ENCODE measurements at regions not wholly inside any gene's neighbourhood (a gene's known extent, or its start where the extent isn't known, plus 50 kb on each side); places are given as distances from the start of the nearest gene placed in this dataset.
A peak's percentile ranks its signal among the peaks of the same experiment; 100 is the strongest.

DNA sequence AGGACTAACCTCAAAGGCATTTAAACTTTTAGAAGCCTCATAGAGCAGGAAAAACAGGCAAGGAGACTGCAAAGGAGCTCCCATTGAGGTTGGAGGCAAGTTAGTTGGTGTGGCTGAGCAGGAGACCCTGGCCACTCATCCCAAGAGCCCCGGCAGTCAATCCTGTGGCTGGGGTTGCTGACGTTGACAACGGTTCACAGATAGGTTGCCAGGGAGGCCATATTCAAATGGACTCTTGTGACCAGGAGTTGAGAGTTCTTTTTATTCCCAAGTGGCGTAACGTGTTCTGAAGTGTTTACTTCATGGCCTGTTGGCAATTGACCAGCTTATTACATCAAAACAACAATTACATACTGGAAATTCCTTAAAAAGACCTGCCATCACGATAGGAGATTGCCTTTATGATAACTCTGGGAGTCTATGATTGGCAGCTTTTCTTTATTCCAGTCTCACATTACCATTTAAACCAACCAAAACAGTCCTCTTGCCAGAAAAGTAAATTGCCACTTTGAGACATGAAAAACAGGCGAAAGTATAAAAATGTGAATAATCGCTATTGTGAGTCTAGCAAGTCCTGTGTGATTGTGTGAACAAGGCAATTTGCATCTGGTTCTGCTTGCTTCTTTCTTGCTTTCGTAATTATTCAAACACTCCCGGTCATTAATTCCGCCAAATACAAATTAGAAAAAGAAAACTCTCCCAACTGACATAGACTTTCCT lies 394.9 kb downstream of the MED10 start:
- DNase-seq (no peak), ATAC-seq (no peak)
- Histone ChIP-seq H3K4me1 (ENCODE audit: control insufficient read depth, insufficient read depth, low read length) (peaks cover 3% of the 10 kb centered on the region), H3K4me3 (ENCODE audit: low read length) (no peak overlapping the region), H3K27me3 (ENCODE audit: control insufficient read depth, insufficient read depth) (no peaks in the 10 kb centered on the region), H3K9me3 (ENCODE audit: control insufficient read depth, low read length) (peaks cover 2% of the 10 kb centered on the region), H3K27ac (ENCODE audit: low read length) (no peak overlapping the region)
- 82% methylated on average over 11 of the region's 11 CpGs for WGBS
- intact Hi-C loops (cut with DNase I), result no loop called here

DNA sequence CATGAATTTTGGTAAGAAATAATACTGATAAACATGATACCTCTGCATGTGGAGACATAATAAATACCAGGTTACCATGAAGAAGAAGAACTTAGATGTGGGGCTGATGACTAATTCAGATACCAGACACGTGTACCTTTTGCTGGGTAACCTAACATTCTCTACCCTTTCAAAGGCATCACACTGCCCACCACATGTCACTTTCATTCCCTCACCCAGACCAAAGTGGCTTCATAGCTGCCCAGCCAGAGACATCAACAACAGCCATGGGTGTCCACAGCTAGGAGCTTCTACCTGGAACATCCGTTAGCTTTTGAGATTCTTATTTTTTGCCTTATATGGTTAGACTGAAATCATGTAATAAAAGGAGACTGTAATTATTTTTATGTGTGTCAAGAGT lies 396.8 kb downstream of the MED10 start:
- DNase-seq (no peak), ATAC-seq (no peak)
- no peak overlapping the region for H3K4me3 ChIP-seq (ENCODE audit: low read length)
- H3K27me3 ChIP-seq (ENCODE audit: control insufficient read depth, insufficient read depth), result no peaks in the 10 kb centered on the region
- 84% methylated on average over 2 of the region's 2 CpGs for WGBS
- intact Hi-C loops (cut with DNase I), result no loop called here
- H3K27ac ChIP-seq (ENCODE audit: low read length), result no peak overlapping the region
- H3K4me1 ChIP-seq (ENCODE audit: control insufficient read depth, insufficient read depth, low read length), result peaks cover 3% of the 10 kb centered on the region
- peaks cover 2% of the 10 kb centered on the region for H3K9me3 ChIP-seq (ENCODE audit: control insufficient read depth, low read length)

DNA sequence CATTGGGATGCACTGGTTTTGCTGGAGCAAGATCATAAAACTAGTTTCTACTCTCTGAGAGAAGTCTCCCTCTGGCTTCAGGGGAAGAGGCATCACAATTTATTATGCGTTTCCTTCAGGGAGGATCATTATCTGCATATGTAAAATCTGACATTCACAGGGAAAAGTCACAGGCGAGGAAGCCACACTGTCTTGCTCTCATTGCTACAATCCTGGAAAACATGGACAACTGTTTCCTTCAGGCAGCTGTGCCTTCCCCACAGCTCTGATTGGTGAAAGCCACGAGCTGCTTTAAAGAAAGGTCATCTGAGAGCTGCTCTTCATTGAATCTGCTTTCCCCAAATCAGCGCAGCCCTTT lies 397.8 kb downstream of the MED10 start:
- peaks cover 2% of the 10 kb centered on the region for H3K9me3 ChIP-seq (ENCODE audit: control insufficient read depth, low read length)
- DNase-seq (no peak), ATAC-seq (no peak)
- no peak overlapping the region for H3K27ac ChIP-seq (ENCODE audit: low read length)
- H3K4me3 ChIP-seq (ENCODE audit: low read length), result no peak overlapping the region
- peaks cover 3% of the 10 kb centered on the region for H3K4me1 ChIP-seq (ENCODE audit: control insufficient read depth, insufficient read depth, low read length)
- no peaks in the 10 kb centered on the region for H3K27me3 ChIP-seq (ENCODE audit: control insufficient read depth, insufficient read depth)
- intact Hi-C loops (cut with DNase I), result no loop called here
- 44% methylated on average over 4 of the region's 4 CpGs for WGBS

DNA sequence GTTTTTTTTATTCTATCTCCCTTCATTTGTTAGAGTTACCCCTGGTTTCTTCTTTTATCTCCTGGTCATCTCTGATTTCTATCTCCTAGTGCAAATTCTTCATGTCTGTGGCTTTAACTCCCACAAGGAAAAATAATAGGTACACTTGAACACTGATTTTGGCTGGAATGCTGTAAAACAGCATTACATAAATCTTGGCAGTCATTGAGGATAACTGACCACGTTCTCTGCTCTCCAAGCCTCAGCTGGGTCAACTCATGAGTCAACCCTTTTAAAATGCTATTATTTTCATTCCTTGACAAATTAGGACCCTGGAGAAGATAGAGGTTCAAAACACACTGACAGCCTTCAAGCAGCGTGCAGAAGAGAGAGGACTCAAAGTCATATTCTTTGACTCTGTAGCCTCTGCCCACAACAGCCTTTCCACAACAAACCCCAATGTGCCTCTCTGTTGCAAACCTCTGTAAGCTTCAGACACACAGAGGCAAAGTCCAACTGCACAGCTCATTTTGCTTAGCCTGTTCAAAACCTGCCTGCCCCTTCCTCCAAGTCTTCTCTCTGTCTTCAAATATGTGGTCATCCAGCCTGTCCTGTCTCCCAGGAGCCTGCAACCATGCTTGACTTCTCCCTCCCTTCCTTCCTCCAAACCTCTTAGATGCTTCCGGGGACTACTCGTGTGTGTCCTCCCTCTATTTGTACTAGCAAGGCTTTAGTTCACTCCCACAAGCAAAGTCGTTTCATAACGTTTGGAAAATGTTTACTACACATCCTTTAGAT lies 398.4 kb downstream of the MED10 start:
- no peak for DNase-seq
- 40% methylated on average over 6 of the region's 6 CpGs for WGBS
- intact Hi-C loops (cut with DNase I), result no loop called here
- Histone ChIP-seq H3K4me3 (ENCODE audit: low read length) (no peak overlapping the region), H3K9me3 (ENCODE audit: control insufficient read depth, low read length) (peaks cover 2% of the 10 kb centered on the region), H3K27ac (ENCODE audit: low read length) (no peak overlapping the region), H3K4me1 (ENCODE audit: control insufficient read depth, insufficient read depth, low read length) (peaks cover 3% of the 10 kb centered on the region), H3K27me3 (ENCODE audit: control insufficient read depth, insufficient read depth) (no peaks in the 10 kb centered on the region)
- ATAC-seq, result no peak

DNA sequence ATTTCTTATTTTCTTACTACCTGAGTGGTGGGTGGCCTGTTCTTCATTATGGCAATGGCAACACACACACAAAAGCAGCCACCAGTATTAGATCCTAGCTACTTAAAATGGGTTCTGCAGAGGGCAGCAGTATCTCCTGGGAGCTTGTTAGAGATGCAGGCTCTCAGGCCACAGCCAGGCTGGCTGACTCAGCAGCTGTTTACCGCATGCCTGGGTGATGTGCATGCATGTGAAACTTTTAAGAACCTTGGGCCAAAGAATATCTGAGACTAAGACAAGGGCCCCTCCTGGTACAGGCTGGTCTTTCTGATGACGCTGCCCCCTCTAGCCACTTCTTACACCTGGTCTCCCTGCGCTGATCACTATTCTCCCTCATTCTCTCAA lies 399.0 kb downstream of the MED10 start:
- Histone ChIP-seq H3K27ac (ENCODE audit: low read length) (no peak overlapping the region), H3K4me1 (ENCODE audit: control insufficient read depth, insufficient read depth, low read length) (peaks cover 3% of the 10 kb centered on the region), H3K27me3 (ENCODE audit: control insufficient read depth, insufficient read depth) (no peaks in the 10 kb centered on the region), H3K4me3 (ENCODE audit: low read length) (no peak overlapping the region), H3K9me3 (ENCODE audit: control insufficient read depth, low read length) (peaks cover 2% of the 10 kb centered on the region)
- DNase-seq (peak in 1 of 3 donors; percentile 35), ATAC-seq (peak in 1 of 2 donors; percentile 31)
- 66% methylated on average over 3 of the region's 3 CpGs for WGBS
- intact Hi-C loops (cut with DNase I), result no loop called here

DNA sequence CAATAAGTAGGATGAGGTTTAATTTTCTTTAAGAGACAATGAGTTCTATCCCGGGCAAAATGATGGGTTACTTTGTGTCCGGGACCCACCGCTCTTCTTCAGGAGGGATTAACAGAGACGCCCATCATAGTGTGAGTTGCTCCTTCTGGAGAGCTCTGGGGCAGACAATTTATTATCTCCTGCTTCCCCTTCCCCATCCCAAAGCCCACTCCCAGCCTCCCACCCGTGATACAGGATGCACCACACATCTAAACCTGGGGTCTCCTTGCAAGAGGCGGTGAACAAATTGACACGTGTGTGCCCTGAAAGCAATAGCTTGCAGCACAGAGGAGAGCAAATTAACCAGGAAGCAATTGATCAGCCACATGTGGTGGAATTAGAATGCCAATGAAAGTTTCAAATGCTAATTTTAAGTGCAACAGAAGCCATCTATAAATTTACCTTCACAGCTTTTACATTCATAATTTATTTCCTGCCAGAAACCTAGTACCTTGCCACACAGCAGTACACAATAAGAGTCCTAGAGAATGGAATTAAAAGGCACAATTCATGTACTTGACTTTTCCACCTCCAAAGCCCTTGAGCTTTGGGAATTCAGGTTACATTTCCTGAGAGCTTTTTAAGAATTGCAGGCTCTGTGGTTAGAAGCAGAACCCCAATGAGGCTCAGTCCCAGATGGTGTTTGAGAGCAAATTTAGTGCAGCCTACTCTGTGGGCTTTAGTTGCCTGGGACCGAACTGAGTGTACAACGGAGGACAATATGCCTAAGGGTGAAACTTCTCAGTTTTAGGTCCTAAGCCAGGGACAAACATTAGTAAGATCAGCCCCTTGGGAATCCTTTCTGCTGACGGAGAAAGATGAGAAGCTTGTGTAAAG lies 399.6 kb downstream of the MED10 start:
- no peaks in the 10 kb centered on the region for H3K27me3 ChIP-seq (ENCODE audit: control insufficient read depth, insufficient read depth)
- no peak overlapping the region for H3K27ac ChIP-seq (ENCODE audit: low read length)
- ATAC-seq (no peak), DNase-seq (no peak)
- intact Hi-C loops (cut with DNase I), result no loop called here
- peaks cover 2% of the 10 kb centered on the region for H3K9me3 ChIP-seq (ENCODE audit: control insufficient read depth, low read length)
- H3K4me1 ChIP-seq (ENCODE audit: control insufficient read depth, insufficient read depth, low read length), result peaks cover 3% of the 10 kb centered on the region
- H3K4me3 ChIP-seq (ENCODE audit: low read length), result no peak overlapping the region
- WGBS, result 70% methylated on average over 10 of the region's 10 CpGs

DNA sequence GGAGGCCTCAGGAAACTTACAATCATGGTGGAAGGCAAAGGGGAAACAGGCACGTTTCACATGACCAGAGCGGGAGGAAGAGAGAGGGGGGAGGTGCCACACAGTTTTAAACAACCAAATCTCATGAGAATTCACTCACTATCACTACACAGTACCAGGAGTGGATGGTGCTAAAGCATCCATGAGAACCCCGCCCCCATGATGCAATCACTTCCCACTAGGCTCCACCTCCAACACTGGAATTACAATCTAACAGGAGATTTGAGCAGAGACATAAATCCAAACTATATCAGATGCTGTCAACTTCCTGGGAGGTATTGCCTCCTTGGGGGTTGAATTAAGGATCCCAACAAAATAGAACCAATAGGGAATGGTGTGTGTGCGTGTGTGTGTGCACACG lies 407.1 kb downstream of the MED10 start:
- Histone ChIP-seq H3K9me3 (ENCODE audit: control insufficient read depth, low read length) (no peaks in the 10 kb centered on the region), H3K27me3 (ENCODE audit: control insufficient read depth, insufficient read depth) (no peaks in the 10 kb centered on the region), H3K27ac (ENCODE audit: low read length) (no peak overlapping the region), H3K4me3 (ENCODE audit: low read length) (no peak overlapping the region), H3K4me1 (ENCODE audit: control insufficient read depth, insufficient read depth, low read length) (no peaks in the 10 kb centered on the region)
- ATAC-seq, result no peak
- 77% methylated on average over 5 of the region's 5 CpGs for WGBS
- intact Hi-C loops (cut with DNase I), result no loop called here
- no peak for DNase-seq

DNA sequence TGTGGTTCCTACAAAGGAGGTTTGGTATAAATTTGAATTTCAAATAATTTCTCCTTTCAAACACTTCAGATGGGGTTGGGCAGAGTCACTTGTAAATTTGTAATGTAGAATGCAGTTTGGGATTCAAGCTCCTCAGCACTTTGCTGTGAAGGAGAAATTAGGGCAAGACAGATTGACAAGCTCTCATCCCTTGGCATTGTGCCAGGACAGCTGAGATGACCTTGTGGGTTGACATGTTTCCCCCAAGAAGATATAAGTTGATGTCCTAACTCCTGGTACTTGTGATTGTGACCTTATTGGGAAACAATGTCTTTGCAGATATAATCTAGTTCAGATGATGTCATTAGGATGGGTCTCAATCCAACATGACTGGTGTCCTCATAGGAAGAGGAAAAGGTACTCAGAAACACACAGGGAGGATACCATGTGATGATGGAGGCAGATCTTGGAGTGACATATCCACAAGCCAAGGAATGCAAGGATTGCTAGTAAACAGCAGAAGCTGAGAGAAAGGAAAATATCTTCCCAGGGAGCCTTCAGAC lies 408.3 kb downstream of the MED10 start:
- no peak overlapping the region for H3K4me3 ChIP-seq (ENCODE audit: low read length)
- intact Hi-C loops (cut with DNase I), result no loop called here
- H3K27ac ChIP-seq (ENCODE audit: low read length), result no peak overlapping the region
- H3K27me3 ChIP-seq (ENCODE audit: control insufficient read depth, insufficient read depth), result no peaks in the 10 kb centered on the region
- H3K9me3 ChIP-seq (ENCODE audit: control insufficient read depth, low read length), result no peaks in the 10 kb centered on the region
- no peak for ATAC-seq
- no peaks in the 10 kb centered on the region for H3K4me1 ChIP-seq (ENCODE audit: control insufficient read depth, insufficient read depth, low read length)
- DNase-seq, result no peak

DNA sequence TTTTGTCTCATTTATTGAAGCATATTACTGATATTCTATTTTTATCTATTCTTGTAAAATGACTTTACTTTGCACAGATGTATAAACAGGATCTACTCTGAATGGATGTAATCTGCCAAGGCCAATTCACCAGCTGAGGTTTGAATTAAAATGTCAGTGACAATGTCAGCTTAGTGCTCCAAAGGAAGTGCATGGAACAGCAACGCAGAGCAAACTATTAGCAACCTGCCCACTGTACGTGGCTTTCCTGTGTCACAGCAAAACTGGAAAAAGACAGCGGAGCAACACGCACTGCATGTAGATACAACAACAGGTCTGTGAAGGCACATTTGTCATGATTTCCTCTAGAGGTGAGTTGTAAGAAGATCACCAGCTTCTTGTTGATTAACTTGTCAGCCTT lies 409.4 kb downstream of the MED10 start:
- ATAC-seq, result no peak
- Histone ChIP-seq H3K27me3 (ENCODE audit: control insufficient read depth, insufficient read depth) (no peaks in the 10 kb centered on the region), H3K4me3 (ENCODE audit: low read length) (no peak overlapping the region), H3K27ac (ENCODE audit: low read length) (no peak overlapping the region), H3K9me3 (ENCODE audit: control insufficient read depth, low read length) (peaks cover 2% of the 10 kb centered on the region), H3K4me1 (ENCODE audit: control insufficient read depth, insufficient read depth, low read length) (no peaks in the 10 kb centered on the region)
- intact Hi-C loops (cut with DNase I), result no loop called here
- DNase-seq, result no peak
- 86% methylated on average over 4 of the region's 4 CpGs for WGBS

DNA sequence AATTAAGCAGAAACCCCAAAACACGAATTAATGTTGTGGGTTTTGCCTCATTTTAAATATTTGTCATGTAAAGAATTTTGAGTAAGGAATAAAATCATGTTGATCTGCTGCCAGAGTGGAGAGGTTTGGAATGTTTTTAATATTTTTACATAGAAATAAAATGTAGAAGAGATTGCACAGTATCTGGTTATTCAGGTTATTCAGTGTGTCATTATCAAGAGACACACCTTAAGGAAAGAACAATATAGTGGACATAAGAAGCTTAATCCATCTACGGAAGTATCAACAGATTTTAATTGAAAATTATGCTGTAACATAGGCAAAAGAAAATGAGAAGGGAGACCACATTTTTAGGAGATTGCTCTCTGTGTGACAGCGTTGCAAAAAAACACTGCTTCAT lies 410.4 kb downstream of the MED10 start:
- no peak for ATAC-seq
- Histone ChIP-seq H3K4me3 (ENCODE audit: low read length) (no peak overlapping the region), H3K27ac (ENCODE audit: low read length) (no peak overlapping the region), H3K4me1 (ENCODE audit: control insufficient read depth, insufficient read depth, low read length) (no peaks in the 10 kb centered on the region), H3K9me3 (ENCODE audit: control insufficient read depth, low read length) (peaks cover 2% of the 10 kb centered on the region), H3K27me3 (ENCODE audit: control insufficient read depth, insufficient read depth) (no peaks in the 10 kb centered on the region)
- intact Hi-C loops (cut with DNase I), result no loop called here
- DNase-seq, result no peak
- 67% methylated on average over 3 of the region's 3 CpGs for WGBS

DNA sequence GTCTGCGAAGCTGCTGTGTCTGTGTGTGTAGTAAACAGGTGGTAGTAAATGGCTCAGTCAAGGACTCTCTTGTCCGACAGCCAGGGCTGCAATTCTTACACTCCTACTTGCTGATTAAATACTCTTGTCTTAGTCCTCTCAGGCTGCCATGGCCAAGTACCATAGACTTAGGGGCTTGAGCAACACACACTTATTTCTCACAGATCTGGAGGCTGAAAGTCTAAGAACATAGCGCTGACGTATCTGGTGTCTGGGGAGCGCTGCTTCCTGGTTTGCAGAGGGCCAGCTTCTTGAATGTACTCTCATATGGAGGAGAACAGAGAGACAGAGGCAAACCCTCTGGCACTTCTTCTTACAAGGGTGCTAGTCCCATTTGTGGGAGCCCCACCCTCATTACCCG lies 411.0 kb downstream of the MED10 start:
- H3K9me3 ChIP-seq (ENCODE audit: control insufficient read depth, low read length), result peaks cover 2% of the 10 kb centered on the region
- intact Hi-C loops (cut with DNase I), result no loop called here
- 88% methylated on average over 6 of the region's 6 CpGs for WGBS
- DNase-seq, result no peak
- H3K27me3 ChIP-seq (ENCODE audit: control insufficient read depth, insufficient read depth), result no peaks in the 10 kb centered on the region
- H3K4me3 ChIP-seq (ENCODE audit: low read length), result no peak overlapping the region
- no peaks in the 10 kb centered on the region for H3K4me1 ChIP-seq (ENCODE audit: control insufficient read depth, insufficient read depth, low read length)
- no peak overlapping the region for H3K27ac ChIP-seq (ENCODE audit: low read length)
- no peak for ATAC-seq
